ENCODE measurements at regions not wholly inside any gene's neighbourhood (a gene's known extent, or its start where the extent isn't known, plus 50 kb on each side); places are given as distances from the start of the nearest gene placed in this dataset.

DNA sequence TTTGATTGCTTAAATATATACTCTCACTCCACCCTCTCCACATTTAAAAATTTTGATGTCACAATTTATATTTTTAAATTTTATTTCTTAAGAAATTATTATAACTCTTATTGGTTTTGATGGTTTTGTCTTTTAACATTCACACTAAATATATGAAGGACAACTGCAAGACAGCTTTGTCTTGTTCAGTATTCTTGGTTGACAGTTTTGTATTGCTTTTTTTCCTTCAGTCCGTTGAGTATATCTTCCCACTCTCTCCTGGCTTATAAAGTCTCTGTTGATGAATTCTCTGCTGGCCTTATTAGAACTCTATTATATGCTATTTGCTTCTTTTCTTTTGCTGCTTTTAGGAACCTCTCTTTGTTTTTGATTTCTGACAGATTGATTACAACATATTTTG is 392.2 kb downstream of the C6orf118 start:
- DNase-seq (ENCODE audit: low spot score): no peak

DNA sequence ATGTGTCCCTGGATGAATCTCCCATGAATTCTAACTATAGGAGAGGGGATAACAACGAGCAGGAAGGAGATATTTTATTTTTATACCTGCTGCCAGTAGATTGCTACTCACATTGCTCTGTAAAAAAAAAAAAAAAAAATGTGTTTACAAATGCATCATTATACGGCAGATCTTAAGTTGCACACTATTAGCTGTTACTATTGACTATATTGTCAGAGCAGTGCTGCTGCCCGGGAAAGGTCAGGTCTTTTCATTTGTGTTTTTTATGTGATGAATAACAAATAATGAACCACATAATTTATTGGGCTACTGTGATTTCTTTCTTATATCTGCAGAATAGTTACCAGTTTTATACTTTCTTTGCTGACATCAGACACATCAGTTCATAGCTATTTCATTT is 393.3 kb downstream of the C6orf118 start:
- DNase-seq (ENCODE audit: low spot score): no peak

- DNase-seq (ENCODE audit: low spot score): no peak
Measured at GRCh38 chr6:164911873-164912580, 397.4 kb downstream of the C6orf118 start.

- no peak for DNase-seq (ENCODE audit: low spot score)
Measured at GRCh38 chr6:164911151-164911550, 398.3 kb downstream of the C6orf118 start.

DNA sequence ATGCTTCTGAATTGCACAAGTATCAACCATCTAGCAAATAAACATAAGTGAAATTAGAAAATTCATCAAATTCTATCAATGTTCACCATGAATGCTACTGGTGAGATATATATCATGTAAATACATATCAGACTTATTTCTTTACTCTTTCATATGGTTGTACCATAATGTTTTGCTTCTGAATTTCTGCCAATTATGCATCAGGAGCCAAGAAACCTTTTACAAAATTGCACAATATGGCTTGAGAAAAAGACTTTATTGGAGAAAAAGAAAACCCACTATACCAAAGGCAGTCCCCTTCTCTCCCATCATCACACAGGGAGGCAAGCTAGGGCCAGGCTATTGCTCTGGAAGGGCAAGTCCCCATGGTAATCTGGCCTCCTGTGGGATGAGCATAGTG is 402.6 kb downstream of the C6orf118 start:
- no peak for DNase-seq (ENCODE audit: low spot score)

- DNase-seq (ENCODE audit: low spot score): no peak
Measured at GRCh38 chr6:164905311-164905710, 404.1 kb downstream of the C6orf118 start.

- no peak for DNase-seq (ENCODE audit: low spot score)
Measured at GRCh38 chr6:164898412-164898811, 411.0 kb downstream of the C6orf118 start.

DNA sequence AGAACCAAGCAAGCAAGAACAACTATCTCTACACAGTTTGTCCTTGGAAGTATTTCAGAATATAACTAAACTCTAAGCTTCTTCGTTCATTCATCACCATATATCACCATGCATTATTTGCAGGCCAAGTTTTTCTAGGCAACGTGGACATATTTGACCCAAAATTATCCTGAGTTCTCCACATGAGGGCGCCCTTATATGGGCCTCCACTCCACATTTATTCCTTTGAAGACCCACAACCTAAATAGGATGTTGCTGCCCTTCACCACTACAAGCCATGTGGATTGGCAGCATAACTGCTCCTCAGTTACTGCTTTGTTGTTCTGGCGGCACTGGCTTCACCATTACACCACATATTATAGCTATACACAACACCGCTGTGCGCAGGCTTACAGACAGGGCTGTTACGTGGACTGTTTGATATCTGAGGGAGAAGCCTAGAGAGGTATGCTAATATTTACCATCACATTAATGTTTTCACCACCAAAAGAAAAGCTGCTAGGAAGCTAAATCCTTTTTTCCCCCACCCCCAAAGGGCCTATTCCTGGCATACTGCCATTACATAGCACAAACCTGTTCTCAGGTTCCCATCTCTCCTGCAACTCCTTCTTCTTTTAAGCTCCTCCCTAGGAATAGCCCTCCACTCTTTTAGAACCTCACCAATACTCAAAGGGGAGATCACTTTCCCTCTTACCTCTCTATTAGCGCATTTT is 411.7 kb downstream of the C6orf118 start:
- DNase-seq (ENCODE audit: low spot score): no peak

GRCh38 chr6:164889980-164890379 is 419.4 kb downstream of the C6orf118 start:
- no peak for DNase-seq (ENCODE audit: low spot score)

GRCh38 chr6:164887660-164888059 is 421.7 kb downstream of the C6orf118 start:
- no peak for DNase-seq (ENCODE audit: low spot score)

DNA sequence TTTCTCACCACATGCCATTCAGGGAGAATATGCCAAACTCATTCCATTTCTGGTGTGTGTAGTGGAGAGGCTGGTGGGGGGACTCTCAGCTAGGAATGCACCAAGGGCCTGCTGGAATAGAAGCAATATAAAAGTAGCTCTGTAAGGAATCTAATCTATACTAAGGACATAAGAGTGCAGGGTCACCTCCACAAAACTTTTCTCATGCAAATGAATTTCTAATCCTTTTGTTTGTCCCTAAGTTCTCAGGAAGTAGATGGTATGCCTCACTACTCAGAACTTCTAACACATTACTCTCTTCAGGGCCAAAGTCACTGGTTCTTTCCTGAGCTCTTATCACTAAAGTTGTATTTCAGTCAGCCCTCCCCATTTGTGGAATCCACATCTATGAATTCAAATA is 427.2 kb downstream of the C6orf118 start:
- DNase-seq (ENCODE audit: low spot score): no peak

GRCh38 chr6:164871783-164872182 is 437.6 kb downstream of the C6orf118 start:
- no peak for DNase-seq (ENCODE audit: low spot score)

DNA sequence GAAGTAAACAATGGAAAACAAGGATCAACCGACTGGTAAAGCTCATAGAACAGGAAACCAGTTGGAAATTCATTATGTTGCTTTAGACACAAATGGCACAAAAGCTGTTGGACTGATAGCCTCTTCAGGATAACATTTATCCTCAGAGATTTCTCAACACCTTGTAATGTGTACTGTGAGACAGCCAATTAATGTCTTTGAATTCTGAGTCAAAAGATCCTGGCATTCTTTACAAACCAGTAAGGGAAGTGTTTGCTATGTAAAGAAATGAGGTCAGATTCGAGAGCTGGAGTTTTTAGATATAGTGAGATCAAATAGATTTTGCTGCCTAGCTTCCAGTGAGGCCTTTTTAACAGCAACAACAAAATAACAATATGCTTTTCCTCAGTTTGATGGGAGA is 439.2 kb downstream of the C6orf118 start:
- DNase-seq (ENCODE audit: low spot score): no peak

- no peak for DNase-seq (ENCODE audit: low spot score)
Measured at GRCh38 chr6:164861967-164862366, 447.4 kb downstream of the C6orf118 start.

- peak; percentile 21 for DNase-seq (ENCODE audit: low spot score)
Measured at GRCh38 chr6:164859816-164860215, 449.6 kb downstream of the C6orf118 start.

GRCh38 chr6:164856138-164856537 is 453.3 kb downstream of the C6orf118 start:
- no peak for DNase-seq (ENCODE audit: low spot score)

DNA sequence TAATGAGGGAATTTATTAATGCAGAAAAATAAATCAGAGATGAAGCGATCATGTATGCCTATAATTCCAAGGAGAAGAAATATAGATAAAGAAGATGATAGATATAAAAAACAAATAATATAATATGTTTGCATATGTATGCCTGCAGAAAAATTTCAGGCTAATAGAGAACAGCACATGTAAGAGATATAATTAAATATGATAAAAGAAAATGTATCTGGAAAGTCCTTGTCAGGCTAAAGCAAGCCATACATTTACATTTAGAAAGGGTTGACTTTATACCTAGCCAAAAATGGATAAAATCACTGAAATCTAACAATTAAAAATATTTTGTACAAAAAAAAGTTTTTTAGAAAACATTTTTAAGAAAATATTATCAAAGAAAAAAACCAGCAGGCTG is 454.1 kb downstream of the C6orf118 start:
- no peak for DNase-seq (ENCODE audit: low spot score)

- peak; percentile 3 for DNase-seq (ENCODE audit: low spot score)
Measured at GRCh38 chr6:164854526-164854925, 454.9 kb downstream of the C6orf118 start.

- no peak for DNase-seq (ENCODE audit: low spot score)
Measured at GRCh38 chr6:164845773-164846172, 463.6 kb downstream of the C6orf118 start.

GRCh38 chr6:164842085-164842484 is 467.3 kb downstream of the C6orf118 start:
- DNase-seq (ENCODE audit: low spot score): no peak

GRCh38 chr6:164838068-164838615 is 471.3 kb downstream of the C6orf118 start:
- DNase-seq (ENCODE audit: low spot score): no peak

GRCh38 chr6:164836486-164836885 is 472.9 kb downstream of the C6orf118 start:
- DNase-seq (ENCODE audit: low spot score): no peak

DNA sequence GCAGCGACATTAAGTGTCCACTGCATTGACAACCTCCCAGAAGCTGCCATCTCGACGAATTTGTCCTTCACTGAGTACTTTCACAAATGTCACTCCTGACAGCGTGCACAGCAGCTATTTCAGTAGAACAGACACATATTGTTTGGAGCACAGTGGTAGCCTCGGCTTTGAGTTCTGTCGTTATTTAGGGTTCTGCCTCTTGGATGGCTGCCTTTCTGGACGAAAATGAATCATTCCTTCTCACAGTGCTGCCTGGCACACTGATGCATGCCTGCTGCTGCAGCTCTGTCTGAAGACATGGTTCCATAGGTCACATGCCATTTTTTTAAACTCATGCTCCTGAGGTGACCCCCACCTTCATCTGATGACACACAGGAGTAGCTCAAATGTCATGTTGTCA is 477.0 kb downstream of the C6orf118 start:
- peak; percentile 68 for DNase-seq (ENCODE audit: low spot score)

Data from putamen (tissue), 1 donor.